HG02885 (cell line): ENCODE measurements at regions not wholly inside any gene's neighbourhood (a gene's known extent, or its start where the extent isn't known, plus 50 kb on each side); places are given as distances from the start of the nearest gene placed in this dataset.

Experiments used
- ATAC-seq: cut with Tn5 transposase; IDR thresholded peaks from one replicate; pipeline ENCODE4 v1.9.1; 2021; ENCODE audit warnings: mild to moderate bottlenecking; ENCODE audit not compliant: unreplicated experiment, poor library complexity

DNA sequence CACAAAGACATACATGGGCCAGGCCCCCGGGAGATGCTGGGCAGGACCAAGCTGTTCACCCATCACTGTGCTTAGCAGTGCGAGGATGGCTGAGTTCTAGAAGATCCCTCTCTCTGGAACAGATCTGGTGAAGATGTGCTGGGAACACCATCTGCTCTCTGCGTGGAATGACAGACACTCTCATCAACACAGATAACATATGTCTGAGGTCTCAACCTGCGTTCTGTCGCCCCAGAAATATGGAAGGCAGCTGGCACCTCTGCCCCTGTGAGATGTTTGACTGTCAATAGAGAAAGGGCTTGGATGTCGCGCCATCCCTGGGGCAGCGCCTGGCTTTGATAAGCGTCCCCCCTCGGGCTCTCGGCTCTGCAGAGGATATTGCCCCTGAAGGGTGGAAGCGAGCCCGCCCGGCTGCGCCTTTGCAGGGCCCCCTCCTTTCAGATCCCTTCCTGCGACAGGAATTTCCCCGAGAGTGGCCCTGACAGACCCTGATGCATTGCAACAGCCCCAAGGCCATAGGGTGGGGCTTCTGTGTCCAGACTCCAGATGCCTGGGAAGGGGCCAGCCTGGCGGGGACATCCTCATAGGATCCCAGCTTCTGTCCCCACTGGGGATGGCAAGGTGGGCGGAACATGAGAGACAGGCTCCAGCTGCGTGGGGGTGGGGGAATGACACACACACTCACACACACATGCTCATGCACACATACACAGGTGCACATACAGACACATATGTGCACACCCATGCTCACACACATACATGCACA is 86.9 kb upstream of the ZNF469 start:
- no peak for ATAC-seq

DNA sequence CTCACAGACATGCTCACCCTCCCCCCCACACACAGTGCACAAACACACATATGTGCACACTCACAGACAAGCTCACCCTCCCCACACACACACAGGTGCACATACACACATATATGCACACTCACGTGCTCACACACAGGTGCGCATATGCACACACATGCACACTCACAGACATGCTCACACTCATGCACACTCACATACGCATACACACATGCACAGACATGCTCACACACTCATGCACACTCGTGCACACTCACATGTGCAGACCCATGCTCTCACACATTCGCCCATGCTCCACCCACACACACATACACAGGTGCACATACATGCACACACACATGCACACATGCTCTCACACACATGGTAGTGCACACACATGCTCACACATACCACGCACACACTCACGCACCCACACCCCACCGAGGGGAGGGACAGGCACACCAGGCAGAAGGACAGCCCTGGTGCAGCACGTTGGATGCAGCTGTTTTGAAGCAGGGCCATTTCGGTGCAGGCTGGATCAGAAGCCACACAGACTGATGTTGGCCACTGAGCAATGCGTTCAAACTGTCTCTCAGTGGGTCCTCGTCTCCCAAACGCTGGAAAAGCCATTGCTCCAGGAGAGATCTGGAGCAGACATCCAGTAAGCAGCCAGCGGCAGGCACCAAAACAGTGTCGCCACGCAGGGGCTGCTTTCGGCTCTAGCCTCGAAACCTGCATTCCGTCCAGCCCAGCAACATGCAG is 86.2 kb upstream of the ZNF469 start:
- no peak for ATAC-seq

DNA sequence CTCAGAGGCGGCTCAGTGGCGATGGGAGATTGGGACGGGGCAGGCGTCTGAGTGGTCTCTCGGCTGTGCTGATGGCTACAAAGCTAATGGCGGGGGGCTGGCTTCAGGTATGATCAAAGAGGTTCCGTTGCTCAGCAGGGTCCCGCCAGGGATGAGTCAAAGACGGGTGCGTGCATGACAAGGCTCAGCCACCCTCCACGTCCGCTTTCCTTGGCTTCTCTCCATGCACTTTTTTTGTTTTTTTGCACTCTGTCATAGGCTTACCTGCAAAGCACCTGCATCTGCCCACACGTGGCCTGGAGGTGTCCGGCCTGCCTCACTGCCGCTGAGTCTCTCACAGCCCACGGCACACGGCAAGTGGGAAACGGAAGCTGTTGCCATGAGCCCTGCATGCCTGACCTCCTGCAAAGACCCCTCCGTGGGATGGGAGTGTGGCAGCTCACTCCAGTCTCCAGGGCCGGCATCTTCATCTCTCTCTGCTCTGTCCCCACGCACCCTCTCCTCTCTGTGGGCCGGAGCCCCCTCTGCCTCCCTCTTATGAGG is 85.5 kb upstream of the ZNF469 start:
- no peak for ATAC-seq

DNA sequence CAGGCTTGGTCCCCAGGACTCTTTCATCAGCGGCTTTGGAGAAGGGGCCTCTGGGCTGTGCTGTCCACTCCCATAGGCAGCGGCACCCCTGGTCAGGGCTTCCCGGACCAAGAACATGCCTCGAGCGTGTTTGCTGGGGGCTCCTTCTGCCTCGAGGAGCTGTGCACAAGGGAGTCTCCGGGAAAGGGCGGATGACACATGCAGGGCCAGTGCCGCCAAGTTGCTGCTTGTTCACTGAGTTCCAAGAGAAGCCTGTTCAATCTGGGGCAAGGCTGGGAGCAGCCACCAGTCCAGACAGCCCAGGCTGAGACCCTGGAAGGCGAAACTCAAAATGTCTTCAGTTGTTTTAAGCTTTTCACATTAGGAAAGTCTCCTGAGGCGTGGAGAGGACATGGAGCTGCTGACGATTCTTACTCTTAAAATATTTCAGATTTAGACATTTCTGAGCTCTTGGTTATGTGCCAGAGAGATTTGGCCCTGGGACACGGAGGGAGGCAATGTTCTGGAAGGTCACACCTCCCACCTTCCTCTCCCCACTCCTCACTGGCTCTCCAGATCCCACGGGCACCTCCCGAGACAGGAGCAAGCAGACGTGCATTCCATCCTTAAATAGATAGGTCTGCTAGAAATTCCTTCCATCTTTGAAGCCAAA is 84.5 kb upstream of the ZNF469 start:
- ATAC-seq = no peak

DNA sequence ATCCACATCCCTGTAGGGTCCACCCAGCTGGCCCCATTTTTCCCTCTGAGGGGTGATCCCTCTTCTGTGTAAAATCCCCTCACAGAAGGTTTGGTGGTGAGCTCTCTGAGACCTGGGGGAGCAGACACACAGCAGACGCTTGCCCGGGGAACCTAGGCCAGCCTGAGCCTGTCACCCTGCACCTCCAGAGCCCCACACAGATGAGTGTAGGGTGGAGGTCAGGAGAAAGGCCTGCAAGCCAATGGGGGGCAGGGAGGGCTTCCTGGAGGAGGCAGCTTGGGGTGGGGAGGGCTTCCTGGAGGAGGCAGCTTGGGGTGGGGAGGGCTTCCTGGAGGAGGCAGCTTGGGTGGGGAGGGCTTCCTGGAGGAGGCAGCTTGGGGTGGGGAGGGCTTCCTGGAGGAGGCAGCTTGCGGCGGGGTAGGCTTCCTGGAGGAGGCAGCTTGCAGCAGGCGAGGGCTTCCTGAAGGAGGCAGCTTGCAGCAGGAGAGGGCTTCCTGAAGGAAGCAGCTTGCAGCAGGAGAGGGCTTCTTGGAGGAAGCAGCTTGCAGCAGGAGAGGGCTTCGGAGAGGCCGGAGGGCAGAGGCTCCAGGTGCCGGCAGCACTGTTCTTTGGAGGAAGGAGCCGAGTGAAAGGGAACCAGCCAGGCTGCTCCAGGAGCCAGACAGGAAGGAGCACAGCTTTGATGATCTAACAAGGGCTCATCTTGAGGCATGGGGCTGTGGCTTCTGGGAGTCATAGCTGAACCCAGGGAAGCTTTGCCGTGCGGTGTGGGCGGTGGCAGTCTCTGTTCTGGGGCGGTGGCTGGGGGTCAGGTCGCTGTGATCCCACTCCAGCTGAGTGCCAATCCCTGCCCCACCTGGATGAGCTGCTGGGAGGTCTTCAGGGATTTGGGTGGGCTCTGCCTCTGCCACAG is 83.7 kb upstream of the ZNF469 start:
- no peak for ATAC-seq

DNA sequence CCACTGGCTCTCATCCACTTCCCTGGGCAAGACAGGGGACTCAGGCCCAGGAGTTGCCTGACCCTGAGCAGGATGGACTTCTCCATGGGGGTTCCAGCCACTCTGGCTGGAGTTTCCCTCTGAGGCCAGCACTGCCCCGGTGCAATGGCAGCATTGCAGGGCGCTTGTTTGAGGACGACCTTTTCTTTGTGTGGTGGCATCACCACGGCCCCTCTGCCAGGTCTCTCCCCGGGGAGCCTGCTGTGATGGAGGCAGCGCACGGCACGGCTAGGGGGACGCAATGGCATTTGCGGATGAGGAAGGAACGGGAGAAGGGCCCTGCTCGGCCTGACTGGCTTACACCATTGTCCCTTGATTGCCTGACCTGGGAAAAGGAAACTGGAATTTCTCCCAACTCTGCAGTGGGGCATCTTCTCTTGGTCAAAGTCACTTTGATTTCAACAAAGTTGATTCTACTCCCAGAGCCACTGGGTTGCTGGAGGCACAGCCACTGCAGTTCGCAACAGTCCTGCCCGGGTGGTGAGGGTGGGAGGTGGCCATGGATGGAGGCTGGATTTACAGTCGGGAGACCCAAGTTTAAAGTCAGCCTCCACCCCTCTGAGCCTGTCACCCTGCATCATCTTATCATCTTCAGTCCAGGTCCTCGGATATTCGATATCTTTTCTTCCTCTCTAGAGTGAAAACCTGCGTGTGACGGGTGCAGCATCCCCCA is 82.9 kb upstream of the ZNF469 start:
- no peak for ATAC-seq

DNA sequence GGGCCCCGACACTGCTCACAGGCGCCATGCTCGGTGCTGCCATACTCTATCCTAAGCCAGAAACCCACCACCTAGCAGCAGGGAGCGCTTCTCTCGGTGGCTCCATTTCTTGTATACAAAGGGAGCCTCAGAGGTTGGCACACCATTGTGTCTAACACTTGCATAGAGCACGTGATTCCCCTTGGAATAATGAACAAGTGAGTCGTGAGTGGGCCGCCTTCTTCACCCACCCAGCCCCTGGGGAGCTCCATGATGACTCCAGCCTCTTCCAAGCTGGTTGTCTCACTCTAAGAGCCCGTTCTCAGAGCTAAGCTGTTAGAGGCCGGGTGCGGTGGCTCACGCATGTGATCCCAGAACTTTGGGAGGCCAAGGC is 82.3 kb upstream of the ZNF469 start:
- no peak for ATAC-seq

DNA sequence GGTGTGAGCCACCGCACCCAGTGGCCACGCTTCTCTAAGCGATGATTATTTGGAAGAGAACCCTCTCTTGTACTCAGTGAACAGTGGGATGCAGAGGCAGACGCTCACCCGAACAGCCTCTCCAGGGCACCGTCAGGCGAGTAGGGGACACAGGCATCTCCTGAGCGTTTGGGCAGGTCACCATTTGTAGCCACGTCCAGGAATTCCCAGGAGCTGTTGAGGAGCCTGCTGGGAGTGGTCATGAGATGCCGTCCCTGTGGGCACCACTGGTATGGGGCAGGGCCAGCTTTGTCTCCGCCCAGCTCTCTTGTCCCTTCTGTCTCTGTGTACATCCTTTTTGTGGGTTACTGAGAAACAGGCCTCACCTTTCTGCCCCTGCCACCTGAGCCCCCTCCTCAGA is 81.3 kb upstream of the ZNF469 start:
- no peak for ATAC-seq

DNA sequence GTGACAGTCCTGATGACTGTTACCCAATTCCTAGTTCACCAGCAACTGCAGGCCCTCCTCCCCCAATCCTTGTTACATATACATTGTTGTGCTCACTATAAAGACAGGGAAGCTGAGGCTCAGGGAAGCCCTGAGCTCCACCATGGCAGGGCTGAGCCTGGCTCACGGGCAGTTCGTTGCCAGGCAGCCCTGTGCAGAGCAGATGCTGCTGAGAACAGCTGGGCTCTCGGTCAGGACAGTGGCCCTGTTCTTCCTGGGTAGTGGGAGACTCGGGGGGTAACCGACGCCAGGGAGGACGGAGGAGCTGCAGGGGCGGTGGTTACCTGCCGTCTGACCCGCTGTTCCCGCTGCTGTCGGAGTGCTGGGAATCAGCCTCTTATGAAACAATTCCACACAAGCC is 80.9 kb upstream of the ZNF469 start:
- no peak for ATAC-seq

DNA sequence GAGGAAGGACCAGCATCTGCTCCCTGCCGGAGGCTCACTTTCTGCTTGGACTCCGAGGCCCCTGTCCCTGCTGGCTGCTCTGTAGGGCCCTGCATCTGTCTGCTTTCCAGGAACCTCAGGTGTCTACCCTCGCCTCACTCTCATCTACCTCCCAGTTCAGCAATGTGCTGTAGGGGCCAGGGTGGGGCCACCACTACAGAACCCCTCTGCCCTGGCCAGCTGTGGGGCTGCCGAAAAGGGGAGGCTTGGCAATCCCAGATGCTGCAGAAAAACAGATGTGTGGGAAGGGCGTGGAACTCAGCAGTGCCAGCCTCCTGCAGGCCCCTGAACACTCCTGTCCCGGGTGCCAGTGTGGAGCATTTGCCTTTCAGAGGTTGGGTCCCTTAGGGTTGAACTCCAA is 80.1 kb upstream of the ZNF469 start:
- ATAC-seq = no peak

DNA sequence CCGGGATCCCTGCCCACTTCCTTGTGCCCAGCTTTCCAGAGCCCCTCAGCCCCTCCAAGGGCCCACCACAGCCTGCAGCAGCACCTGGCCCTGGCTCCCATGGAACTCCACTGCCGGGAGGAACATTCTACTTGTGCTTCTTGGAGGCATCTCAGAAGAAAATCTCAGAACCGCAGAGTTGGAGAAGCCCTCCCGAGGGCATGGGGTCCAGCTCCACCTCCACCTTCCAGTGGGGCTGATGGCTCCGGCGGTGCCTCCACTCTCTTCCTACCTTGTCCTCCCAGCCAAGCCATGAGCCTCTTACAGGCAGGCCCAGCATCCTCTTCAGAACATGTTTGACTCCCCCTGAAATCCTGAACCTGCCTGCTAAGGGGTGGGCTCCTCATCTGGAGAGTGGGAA is 79.4 kb upstream of the ZNF469 start:
- ATAC-seq = no peak

DNA sequence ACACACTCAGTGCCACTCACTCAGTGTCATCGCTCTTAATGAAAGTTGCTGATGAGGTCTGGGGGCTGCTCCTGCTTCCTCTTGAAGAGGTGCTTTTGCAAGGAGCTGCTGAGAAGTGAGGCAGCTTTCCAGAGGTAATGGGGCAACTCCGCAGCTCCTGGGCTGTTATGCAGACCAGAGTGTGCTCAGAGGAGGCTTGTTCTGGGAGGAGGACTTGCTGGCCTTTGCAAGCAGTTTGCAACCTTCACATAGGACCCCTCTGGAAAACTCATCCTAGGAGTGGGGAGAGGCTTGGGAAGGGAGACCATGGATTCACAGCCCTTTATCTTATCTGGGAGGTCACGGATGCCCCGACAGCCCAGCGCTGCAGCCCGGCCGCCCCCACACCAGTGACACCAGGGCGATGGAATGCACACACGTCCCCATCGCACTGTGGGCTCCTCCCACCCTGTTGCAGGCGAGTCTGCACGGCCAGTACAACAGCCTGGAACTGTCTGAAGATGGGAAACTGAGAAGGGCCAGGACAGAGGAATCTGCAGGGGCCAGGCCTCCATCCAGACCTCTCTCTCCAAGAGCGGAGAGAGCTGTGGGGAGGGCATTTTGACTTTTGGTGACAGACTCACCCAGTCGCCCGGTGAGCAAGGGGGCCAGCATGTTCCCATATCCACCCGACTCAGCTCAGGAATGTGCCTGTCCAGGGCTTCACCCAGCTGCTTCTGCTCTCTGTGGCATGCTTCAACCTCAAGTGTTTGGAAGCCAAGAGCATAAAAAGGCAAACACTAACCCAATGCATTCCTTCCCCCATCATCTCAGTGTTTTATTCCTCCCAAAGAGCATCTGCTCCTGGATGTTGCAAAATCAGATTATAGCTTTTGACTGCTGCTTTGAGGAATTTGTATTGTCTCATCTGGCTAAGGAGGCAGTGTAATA is 78.6 kb upstream of the ZNF469 start:
- ATAC-seq = no peak

DNA sequence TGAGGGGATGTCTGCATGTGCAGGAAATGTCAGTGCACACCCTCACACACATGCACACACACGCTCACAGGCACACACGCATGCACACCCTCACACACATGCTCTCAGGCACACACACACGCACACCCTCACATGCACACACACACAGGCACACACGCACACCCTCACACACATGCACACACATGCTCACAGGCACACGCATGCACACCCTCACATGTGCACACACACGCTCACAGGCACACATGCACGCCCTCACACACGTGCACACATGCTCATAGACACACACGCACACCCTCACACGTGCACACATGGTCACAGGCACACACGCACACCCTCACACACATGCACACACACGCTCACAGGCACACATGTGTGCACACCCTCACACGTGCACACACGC is 77.6 kb upstream of the ZNF469 start:
- ATAC-seq = no peak

DNA sequence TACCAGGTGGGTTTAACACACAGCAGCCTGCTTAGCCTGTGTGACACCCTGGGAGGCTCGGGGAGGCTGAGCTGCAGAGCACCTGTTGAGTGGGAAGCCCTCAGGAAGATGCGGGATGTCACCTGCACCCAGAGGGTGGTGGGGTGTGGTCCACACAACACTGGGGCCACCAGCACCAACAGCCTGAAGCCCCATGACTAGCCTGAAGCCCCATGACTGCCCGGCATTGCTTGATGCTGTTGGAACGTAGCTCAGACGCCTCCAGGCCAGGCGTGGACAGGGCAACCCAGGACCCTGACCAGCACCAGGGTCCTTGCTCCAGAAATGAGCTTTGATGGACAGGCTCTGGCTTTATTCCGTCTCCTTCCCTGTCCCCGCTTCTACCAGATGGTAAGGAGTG is 76.3 kb upstream of the ZNF469 start:
- ATAC-seq = no peak

DNA sequence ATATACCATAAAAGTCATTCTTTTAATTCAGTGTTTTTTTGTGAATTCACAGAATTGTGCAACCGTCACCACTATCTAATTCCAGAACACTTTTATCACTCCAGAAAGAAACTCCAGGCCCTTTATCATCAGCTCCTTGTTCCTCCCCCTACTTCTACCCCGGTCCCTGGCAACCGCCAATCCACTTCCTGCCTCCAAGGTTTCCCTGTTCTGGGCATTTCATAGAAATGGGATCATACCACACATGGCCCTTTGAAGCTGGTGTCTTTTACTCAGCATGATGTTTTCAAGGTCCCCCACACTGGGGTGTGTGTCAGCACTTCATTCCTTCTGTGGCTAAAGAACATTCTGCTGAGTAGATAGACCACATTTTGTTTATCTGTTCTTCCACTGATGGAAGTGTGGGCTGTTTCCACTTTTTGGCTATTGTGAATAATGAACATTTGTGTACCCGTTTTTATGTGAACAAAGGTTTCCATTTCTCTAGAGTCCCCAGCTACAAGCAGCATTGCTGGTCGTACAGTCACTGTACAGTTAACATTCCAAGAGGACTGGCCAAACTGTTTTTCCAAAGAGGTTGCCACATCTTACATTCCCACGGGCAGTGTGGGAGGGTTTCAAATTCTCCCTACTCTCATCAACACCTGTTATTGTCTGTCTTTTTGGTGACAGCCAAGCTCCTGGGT is 75.8 kb upstream of the ZNF469 start:
- no peak for ATAC-seq

DNA sequence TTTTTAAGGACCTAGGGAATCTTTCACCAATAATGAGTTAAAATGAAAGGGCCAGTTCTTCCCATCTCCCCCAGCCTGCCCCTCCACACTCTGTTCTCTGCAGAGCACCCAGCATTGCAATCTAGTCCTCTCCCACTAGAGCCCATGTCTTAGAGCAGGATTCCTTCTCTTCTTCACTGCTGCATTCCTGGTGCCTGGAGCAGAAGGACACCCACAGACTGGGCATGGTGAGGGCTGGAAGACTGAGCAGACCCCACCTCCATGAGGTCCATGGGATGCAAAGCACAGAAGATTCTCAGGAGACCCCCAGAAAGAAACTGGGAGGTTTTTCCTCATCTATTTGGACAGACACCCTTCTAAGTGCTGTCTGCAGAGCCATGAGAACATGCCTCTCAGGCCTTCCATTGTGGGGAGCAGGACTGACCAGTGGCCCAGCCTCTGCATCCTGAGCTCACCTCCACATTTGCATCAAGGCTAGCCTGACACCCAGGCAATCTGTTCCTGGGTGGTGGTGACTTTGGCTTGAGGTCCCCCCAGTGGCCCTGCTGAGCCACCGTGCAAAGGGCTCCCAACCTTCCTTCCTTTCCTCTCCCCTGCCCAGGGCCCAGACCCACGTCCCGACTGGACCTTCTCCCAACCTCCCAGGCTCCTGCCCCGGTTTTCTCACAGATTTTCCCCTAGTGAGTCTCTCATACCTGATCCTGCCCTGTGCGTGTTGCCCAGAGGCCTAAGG is 74.2 kb upstream of the ZNF469 start:
- ATAC-seq = no peak

DNA sequence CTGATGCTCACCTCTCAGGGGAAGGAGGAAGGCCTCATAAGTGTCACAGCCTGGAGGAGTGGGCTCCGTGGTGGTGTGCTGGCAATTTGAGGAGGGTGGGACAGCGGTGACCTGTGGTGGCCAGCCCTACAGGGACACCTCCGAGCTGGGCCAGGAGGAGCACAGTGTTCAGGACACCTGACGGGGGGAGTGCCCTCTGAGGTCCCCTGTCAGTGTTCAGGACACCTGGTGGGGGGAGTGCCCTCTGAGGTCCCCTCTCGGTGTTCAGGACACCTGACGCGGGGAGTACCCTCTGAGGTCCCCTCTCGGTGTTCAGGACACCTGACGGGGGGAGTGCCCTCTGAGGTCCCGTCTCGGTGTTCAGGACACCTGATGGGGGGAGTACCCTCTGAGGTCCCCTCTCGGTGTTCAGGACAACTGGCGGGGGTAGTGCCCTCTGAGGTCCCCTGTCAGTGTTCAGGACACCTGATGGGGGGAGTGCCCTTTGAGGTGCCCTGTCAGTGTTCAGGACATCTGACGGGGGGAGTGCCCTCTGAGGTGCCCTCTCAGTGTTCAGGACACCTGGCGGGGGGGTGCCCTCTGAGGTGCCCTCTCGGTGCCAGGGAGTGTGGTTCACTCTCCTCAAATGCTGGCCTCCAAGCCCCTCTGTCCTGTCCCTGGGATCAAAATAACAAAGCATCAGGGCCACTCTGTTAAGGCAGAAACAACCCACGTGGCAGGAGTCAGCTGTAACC is 73.4 kb upstream of the ZNF469 start:
- ATAC-seq = no peak
